A673 (cell line): ENCODE measurements at regions not wholly inside any gene's neighbourhood (a gene's known extent, or its start where the extent isn't known, plus 50 kb on each side); places are given as distances from the start of the nearest gene placed in this dataset.

Experiments
- BruUV-seq: library from RNA; stranded (reverse); fragments of 400-500 nt; replicated peaks from 2 replicates; lab custom pipeline; 2021; lab: Mats Ljungman, UMichigan
- CTCF ChIA-PET: fragments of 300-600 bp; sonication (Branson Sonifier 250); formaldehyde crosslinking; loops from one replicate; lab custom pipeline; 2022; ENCODE audit warnings: antibody characterized with exemption; lab: Charles Lee
- POLR2A ChIA-PET: fragments of 300-600 bp; sonication (Branson Sonifier 250); formaldehyde crosslinking; loops from one replicate; lab custom pipeline; 2022; ENCODE audit warnings: antibody characterized with exemption; ENCODE audit not compliant: low non-redundant PET; lab: Charles Lee
- DNase-seq: peaks from one replicate; pipeline ENCODE4 v3.0.0-alpha.2; 2015; ENCODE audit warnings: low spot score
- H3K27ac ChIP-seq: fragments of 200-600 bp; sonication (generic); 2 replicates; pipeline ENCODE4 v1.5.1; 2016; ENCODE audit warnings: mixed run types, low read depth, mild to moderate bottlenecking, mixed read lengths, antibody characterized with exemption, low read length; ENCODE audit not compliant: poor library complexity, severe bottlenecking
- H3K27me3 ChIP-seq: fragments of 200-600 bp; sonication (generic); replicated peaks from 2 replicates; pipeline ENCODE4 v1.6.1; 2017; ENCODE audit warnings: mixed run types, low read depth, mild to moderate bottlenecking, mixed read lengths, antibody characterized with exemption, low read length; ENCODE audit not compliant: insufficient read depth, poor library complexity
- H3K36me3 ChIP-seq: fragments of 200-600 bp; sonication (generic); 2 replicates; pipeline ENCODE4 v1.6.1; 2016; ENCODE audit warnings: mixed run types, mild to moderate bottlenecking, mixed read lengths, antibody characterized with exemption, low read length; ENCODE audit not compliant: insufficient read depth, poor library complexity, severe bottlenecking
- H3K4me1 ChIP-seq: fragments of 200-600 bp; sonication (generic); 2 replicates; pipeline ENCODE4 v1.6.1; 2017; ENCODE audit warnings: mixed run types, mild to moderate bottlenecking, mixed read lengths, antibody characterized with exemption, low read length; ENCODE audit not compliant: insufficient read depth, poor library complexity, severe bottlenecking
- H3K4me3 ChIP-seq: fragments of 200-600 bp; sonication (generic); 2 replicates; pipeline ENCODE4 v1.5.1; 2016; ENCODE audit warnings: low read depth, mixed run types, mild to moderate bottlenecking, mixed read lengths, low read length; ENCODE audit not compliant: poor library complexity, severe bottlenecking
- H3K9me3 ChIP-seq: fragments of 200-600 bp; sonication (generic); 2 replicates; pipeline ENCODE4 v1.6.1; 2016; ENCODE audit warnings: mixed run types, low read depth, mild to moderate bottlenecking, mixed read lengths, antibody characterized with exemption, low read length; ENCODE audit not compliant: poor library complexity, severe bottlenecking
- EZH2 ChIP-seq: fragments of 200-600 bp; sonication (generic); IDR thresholded peaks from 2 replicates; pipeline ENCODE4 v1.6.1; 2017; ENCODE audit warnings: borderline replicate concordance, low read depth, mild to moderate bottlenecking, mixed read lengths, antibody characterized with exemption, low read length; ENCODE audit not compliant: poor library complexity, severe bottlenecking
- intact Hi-C: fragments of 100-400 bp; cut with micrococcal nuclease; formaldehyde crosslinking; loops from one replicate; pipeline ENCODE4 v1.10.0; 2022; ENCODE audit not compliant: unreplicated experiment
- TF ChIP-seq, protein P1 (sequence below): fragments of 300-800, 200-600 bp; sonication (generic); conservative IDR thresholded peaks from 2 replicates; pipeline ENCODE4 v1.5.1; 2017; ENCODE audit warnings: low read depth, mild to moderate bottlenecking, antibody characterized with exemption, low read length, moderate library complexity, mixed read lengths

DNA sequence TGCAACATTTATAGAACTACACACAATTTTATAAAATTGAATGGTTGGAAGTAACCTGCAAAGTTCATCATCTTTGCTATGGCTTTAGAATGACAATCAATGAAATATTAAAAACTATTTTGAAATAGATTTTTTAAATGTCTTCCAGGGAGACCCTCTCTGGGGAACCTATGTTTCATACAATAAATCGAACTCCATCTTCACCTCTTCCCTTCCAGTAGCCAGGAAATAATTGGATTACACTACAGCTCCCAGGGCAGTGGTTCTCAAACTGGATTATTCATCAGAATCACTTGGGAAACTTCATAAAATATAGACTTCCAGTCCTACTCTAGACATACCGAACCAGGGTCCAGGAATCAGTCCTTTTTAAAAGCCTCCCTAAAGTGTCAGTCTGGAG is 328.4 kb downstream of the DUSP6 start:
- peaks cover 21% of the 10 kb centered on the region for H3K4me1 ChIP-seq
- ChIA-PET POLR2A (no interaction called here), CTCF (interaction anchor here (0.8 kb wide), 1 partner anchor 16 kb away, joined by 4 read pairs; no protein-coding TSS in a partner anchor)
- H3K27me3 ChIP-seq, result no peaks in the 10 kb centered on the region
- H3K27ac ChIP-seq, result no peak overlapping the region
- intact Hi-C loops, result no loop called here
- no peak for DNase-seq
- TF ChIP-seq EZH2, result no peak
- TF ChIP-seq, protein P1, sequence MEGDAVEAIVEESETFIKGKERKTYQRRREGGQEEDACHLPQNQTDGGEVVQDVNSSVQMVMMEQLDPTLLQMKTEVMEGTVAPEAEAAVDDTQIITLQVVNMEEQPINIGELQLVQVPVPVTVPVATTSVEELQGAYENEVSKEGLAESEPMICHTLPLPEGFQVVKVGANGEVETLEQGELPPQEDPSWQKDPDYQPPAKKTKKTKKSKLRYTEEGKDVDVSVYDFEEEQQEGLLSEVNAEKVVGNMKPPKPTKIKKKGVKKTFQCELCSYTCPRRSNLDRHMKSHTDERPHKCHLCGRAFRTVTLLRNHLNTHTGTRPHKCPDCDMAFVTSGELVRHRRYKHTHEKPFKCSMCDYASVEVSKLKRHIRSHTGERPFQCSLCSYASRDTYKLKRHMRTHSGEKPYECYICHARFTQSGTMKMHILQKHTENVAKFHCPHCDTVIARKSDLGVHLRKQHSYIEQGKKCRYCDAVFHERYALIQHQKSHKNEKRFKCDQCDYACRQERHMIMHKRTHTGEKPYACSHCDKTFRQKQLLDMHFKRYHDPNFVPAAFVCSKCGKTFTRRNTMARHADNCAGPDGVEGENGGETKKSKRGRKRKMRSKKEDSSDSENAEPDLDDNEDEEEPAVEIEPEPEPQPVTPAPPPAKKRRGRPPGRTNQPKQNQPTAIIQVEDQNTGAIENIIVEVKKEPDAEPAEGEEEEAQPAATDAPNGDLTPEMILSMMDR, result no peak
- H3K36me3 ChIP-seq, result no peaks in the 10 kb centered on the region
- H3K4me3 ChIP-seq, result no peak overlapping the region
- no TSS peak for BruUV-seq
- H3K9me3 ChIP-seq, result peaks cover 3% of the 10 kb centered on the region

DNA sequence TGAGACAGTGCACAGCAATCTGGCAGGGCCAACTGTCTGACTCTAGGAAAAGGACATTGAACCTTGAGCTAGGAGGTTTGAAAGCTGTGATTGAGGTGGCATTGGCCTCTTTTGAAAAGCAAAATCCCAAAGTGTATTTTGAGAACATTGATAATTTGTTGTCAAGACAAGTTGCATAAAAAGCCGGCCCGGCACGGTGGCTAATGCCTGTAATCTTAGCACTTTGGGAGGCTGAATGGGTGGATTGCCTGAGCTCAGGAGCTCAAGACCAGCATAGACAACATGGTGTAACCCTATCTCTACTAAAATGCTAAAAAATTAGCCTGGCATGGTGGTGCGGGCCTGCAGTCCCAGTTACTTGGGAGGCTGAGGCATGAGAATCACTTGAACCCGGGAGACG is 331.6 kb downstream of the DUSP6 start:
- no peak overlapping the region for H3K4me3 ChIP-seq
- no peak overlapping the region for H3K27ac ChIP-seq
- ChIA-PET CTCF (interaction anchor here (0.6 to 1.2 kb wide), 2 partner anchors 224 to 441 kb away, joined by 3 read pairs; no protein-coding TSS in a partner anchor), POLR2A (no interaction called here)
- H3K36me3 ChIP-seq, result no peaks in the 10 kb centered on the region
- intact Hi-C loops, result no loop called here
- no TSS peak for BruUV-seq
- peaks cover 3% of the 10 kb centered on the region for H3K9me3 ChIP-seq
- no peak for TF ChIP-seq EZH2
- TF ChIP-seq, protein P1, result no peak
- no peaks in the 10 kb centered on the region for H3K27me3 ChIP-seq
- no peak for DNase-seq
- peaks cover 26% of the 10 kb centered on the region for H3K4me1 ChIP-seq

DNA sequence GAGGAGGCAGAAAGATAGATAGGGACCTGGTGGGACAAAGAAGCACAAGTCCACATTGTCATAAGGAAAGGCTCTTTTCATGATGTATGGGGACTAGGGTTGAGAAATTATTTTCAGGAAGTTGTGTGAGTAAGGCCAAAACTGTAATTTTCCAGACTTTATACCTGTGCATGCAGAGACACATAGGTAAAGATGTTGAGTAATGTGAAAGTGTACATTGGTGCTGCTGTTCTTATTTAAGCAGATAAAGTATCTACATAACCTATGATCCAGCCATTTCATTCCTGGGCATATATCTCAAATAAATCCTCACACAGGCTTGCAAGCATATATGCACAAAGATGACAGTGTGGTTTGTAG is 332.2 kb downstream of the DUSP6 start:
- Histone ChIP-seq H3K4me3 (no peak overlapping the region), H3K36me3 (no peaks in the 10 kb centered on the region), H3K9me3 (peaks cover 3% of the 10 kb centered on the region), H3K4me1 (peaks cover 26% of the 10 kb centered on the region), H3K27me3 (no peaks in the 10 kb centered on the region), H3K27ac (no peak overlapping the region)
- CTCF ChIA-PET, result interaction anchor here (1.0 to 3.8 kb wide), 2 partner anchors 326 to 440 kb away, joined by 6 to 34 read pairs; no protein-coding TSS in a partner anchor
- TF ChIP-seq, protein P1, result no peak
- TF ChIP-seq EZH2, result no peak
- BruUV-seq, result no TSS peak
- intact Hi-C loops, result no loop called here
- DNase-seq, result no peak
- POLR2A ChIA-PET, result no interaction called here
